ENCODE measurements at regions not wholly inside any gene's neighbourhood (a gene's known extent, or its start where the extent isn't known, plus 50 kb on each side); places are given as distances from the start of the nearest gene placed in this dataset.

DNA sequence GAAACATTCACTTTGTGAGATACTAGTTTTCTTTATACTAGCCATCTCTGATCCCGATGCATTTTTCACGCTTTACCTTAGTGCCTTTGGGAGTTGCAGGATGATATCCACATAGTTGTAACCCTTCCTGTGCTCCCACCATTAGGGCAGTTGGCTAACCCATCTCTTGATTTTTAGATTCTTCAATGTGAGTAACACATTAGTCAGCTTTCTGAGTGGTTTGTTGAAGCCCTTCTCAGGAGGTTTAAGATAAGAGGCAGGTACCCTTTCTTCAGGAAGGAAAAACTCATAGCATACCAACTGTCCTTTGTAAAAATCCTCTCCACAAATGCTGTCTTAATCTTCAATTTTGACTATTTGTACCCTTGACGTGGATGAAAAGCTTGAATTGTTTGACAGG lies 392.3 kb downstream of the DMAC1 start:
- in situ Hi-C loops (cut with MboI; ENCODE audit: low sequenced_read_pairs): no loop called here

DNA sequence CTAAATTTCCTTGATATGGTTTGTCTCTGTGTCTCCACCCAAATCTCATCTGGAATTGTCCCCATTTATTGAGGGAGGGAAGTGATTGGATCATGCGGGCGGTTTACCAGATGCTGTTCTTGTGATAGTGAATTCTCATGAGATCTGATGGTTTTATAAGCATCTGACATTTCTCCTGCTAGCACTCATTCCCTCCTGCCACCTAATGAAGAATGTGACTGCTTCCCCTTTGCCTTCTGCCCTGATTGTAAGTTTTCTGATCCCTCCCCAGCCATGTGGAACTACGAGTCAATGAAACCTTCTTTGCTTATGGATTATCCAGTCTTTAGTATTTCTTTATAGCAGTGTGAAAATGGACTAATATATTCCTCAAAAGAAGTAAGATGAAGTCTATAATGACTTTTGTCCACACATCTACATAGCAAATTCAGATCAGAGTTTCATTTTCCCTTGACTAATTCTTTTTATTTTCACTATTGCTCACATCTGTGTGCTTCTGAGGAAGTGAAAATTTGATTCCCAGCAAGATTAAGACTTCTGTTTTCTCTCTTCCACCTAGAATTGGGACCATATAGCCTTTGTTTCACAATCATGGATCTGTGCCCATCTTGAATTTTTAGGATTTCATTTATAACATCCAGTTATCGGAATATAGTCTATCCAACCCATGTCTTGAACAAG lies 393.5 kb downstream of the DMAC1 start:
- in situ Hi-C loops (cut with MboI; ENCODE audit: low sequenced_read_pairs): no loop called here

GRCh38 chr9:7403839-7404487 lies 395.6 kb downstream of the DMAC1 start:
- in situ Hi-C loops (cut with MboI; ENCODE audit: low sequenced_read_pairs): no loop called here

GRCh38 chr9:7403028-7403389 lies 396.6 kb downstream of the DMAC1 start:
- in situ Hi-C loops (cut with MboI; ENCODE audit: low sequenced_read_pairs): no loop called here

- in situ Hi-C loops (cut with MboI; ENCODE audit: low sequenced_read_pairs): no loop called here
These were observed 397.1 kb downstream of the DMAC1 start for GRCh38 chr9:7402334-7403027.

GRCh38 chr9:7401116-7401515 lies 398.5 kb downstream of the DMAC1 start:
- in situ Hi-C loops (cut with MboI; ENCODE audit: low sequenced_read_pairs): no loop called here

GRCh38 chr9:7394002-7394774 lies 405.4 kb downstream of the DMAC1 start:
- in situ Hi-C loops (cut with MboI; ENCODE audit: low sequenced_read_pairs): no loop called here

DNA sequence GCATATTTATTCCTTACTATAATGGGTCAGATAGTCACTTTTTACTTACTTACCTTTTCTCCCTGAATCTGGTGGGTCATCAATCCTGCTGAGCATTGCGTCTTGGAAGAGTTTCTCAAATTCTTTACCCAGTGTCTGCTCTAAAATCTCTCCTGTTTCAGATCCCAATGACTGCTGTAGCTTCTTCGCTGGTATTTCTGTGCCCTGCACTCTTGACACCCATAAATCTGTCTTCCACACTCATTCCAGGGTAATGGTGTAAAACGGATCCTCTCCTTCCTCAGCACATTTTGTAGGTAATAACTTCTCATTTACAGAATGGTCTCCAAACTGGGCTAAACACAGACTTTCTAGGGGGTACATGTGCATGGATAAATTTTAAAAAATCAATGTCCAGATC lies 407.4 kb downstream of the DMAC1 start:
- in situ Hi-C loops (cut with MboI; ENCODE audit: low sequenced_read_pairs): no loop called here

DNA sequence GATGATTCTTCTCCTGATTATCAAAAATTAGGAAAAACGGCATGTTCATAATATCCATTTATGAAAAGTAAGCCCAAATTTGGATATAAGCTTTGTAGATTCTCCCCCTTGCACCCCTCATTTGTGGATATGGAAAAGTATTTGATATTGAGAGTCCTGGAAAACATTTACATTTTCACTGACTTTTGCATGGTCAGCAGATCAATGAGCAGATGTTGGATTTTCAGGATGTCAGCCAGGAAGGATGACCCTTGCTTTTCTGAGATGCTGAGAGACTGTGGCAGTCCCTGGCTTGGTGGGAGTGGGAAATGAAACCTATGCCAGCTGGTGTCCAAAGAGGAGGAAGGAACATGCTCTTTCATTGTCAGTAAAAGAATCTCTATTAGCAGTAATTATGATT lies 410.8 kb downstream of the DMAC1 start:
- in situ Hi-C loops (cut with MboI; ENCODE audit: low sequenced_read_pairs): no loop called here

DNA sequence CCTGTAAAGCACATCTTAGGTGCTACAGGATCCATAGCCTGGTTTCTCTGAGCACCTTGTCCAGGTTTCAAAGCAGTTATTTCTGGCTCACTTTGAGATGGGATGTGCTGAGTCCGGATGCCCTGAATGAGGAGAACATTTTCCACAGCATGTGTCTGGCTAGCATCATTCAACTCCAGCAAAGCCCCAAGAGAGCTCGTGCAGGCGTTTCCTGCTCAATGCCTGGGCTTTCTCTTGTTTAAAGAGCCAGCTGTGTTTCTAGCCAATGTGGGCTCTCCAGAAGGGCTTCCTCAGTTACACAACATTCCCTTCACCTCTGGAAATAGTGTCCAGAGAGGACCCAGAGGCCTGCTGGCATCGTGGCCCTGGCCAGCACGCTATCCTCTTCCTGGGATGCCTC lies 411.7 kb downstream of the DMAC1 start:
- in situ Hi-C loops (cut with MboI; ENCODE audit: low sequenced_read_pairs): no loop called here

GRCh38 chr9:7382304-7382703 lies 417.3 kb downstream of the DMAC1 start:
- in situ Hi-C loops (cut with MboI; ENCODE audit: low sequenced_read_pairs): no loop called here

DNA sequence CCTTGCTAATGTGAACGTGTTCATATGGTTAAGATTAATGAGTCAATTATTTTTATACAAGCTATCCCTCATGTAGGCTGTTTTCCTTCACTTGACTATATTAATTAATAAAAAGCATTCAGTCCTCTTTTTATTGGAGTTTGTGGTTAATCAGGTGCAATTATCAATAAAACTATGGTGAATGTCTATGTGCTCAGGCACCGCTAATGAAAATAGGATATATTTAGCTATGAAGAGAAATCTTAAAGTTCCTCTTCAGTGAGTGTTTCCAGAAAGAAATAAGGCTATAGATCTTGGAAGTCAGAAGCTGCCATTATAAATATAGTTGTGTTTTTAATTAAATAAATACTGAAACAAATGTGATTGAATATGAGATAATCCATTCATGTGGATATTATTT lies 422.1 kb downstream of the DMAC1 start:
- in situ Hi-C loops (cut with MboI; ENCODE audit: low sequenced_read_pairs): no loop called here

- in situ Hi-C loops (cut with MboI; ENCODE audit: low sequenced_read_pairs): no loop called here
These were observed 422.7 kb downstream of the DMAC1 start for GRCh38 chr9:7376833-7377232.

- in situ Hi-C loops (cut with MboI; ENCODE audit: low sequenced_read_pairs): no loop called here
These were observed 423.4 kb downstream of the DMAC1 start for GRCh38 chr9:7376213-7376612.

DNA sequence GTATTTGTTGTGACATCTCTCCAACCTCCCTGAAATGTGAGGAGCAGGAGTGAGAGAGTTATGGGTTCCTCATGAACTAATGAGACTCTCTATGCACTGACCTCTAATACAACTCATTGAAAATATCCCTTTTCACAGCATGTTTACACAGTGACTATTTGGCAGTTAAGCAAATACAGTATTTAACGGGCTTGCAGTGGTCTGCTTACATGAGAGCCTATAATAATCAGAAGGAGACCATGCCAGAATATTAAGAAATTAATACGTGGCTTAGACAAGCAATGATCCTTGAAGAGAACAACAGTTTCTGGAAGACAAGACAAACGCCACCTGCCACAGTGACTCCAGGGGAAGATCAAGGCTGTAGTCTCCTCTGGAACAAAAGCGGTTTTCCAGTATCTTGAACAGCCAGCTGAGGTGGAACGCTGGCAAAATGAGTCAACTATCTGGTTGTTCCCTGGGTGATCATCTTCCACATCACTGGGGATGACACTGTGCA lies 424.5 kb downstream of the DMAC1 start:
- in situ Hi-C loops (cut with MboI; ENCODE audit: low sequenced_read_pairs): no loop called here

GRCh38 chr9:7370988-7371387 lies 428.6 kb downstream of the DMAC1 start:
- in situ Hi-C loops (cut with MboI; ENCODE audit: low sequenced_read_pairs): no loop called here

- in situ Hi-C loops (cut with MboI; ENCODE audit: low sequenced_read_pairs): no loop called here
These were observed 429.2 kb downstream of the DMAC1 start for GRCh38 chr9:7370381-7370780.

- in situ Hi-C loops (cut with MboI; ENCODE audit: low sequenced_read_pairs): no loop called here
These were observed 430.2 kb downstream of the DMAC1 start for GRCh38 chr9:7369384-7369821.

- in situ Hi-C loops (cut with MboI; ENCODE audit: low sequenced_read_pairs): no loop called here
These were observed 430.9 kb downstream of the DMAC1 start for GRCh38 chr9:7368410-7369292.

DNA sequence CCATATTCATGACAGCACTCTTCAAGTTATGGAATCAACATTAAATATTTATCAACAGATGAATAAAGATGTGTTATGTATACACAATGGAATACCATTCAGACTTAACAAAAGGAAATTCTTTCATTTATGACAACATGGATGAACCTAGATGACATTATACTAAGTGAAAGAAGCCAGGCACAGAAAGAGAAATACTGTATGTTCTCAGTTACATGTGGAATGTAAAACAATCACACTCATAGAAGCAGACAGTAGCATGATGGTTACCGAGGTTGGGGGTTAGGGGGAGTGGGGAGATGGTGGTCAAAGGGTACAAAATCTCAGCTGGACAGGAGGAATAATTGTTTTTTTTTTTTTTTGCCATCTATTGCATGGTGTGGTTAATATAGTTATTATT lies 431.9 kb downstream of the DMAC1 start:
- in situ Hi-C loops (cut with MboI; ENCODE audit: low sequenced_read_pairs): no loop called here

Measured in HL-60/S4 treated with phorbol 12-myristate 13-acetate at 8.2 ng/mL for 4 days and 3 days (cell line).